Mesenchymal stem cell (in vitro differentiated cells and primary cell): ENCODE measurements at regions not wholly inside any gene's neighbourhood (a gene's known extent, or its start where the extent isn't known, plus 50 kb on each side); places are given as distances from the start of the nearest gene placed in this dataset.
A peak's percentile ranks its signal among the peaks of the same experiment; 100 is the strongest.

Experiments used
- DNase-seq: peaks from one replicate; pipeline ENCODE4 v3.0.0-alpha.2; 2013
- H2AFZ ChIP-seq: one replicate; pipeline ENCODE4 v1.6.1; 2013; ENCODE audit warnings: low read depth, mild to moderate bottlenecking, control low read depth, inconsistent platforms, low read length, moderate library complexity
- H2AK5ac ChIP-seq: 2 replicates; pipeline ENCODE4 v1.6.1; 2013; ENCODE audit warnings: low read length, moderate library complexity, mild to moderate bottlenecking, inconsistent platforms; ENCODE audit not compliant: severe bottlenecking
- H2BK120ac ChIP-seq: one replicate; pipeline ENCODE4 v1.6.1; 2013; ENCODE audit warnings: low read depth, mild to moderate bottlenecking, inconsistent platforms, low read length, moderate library complexity
- H2BK12ac ChIP-seq, 2 experiments: one replicate each; pipeline ENCODE4 v1.6.1; 2013; ENCODE audit warnings: inconsistent platforms in 2 of 2, low read length in 2 of 2, mild to moderate bottlenecking in 2 of 2, moderate library complexity in 2 of 2, control low read depth in 1 of 2
- H2BK15ac ChIP-seq: one replicate; pipeline ENCODE4 v1.6.1; 2013; ENCODE audit warnings: mild to moderate bottlenecking, low read depth, inconsistent platforms; ENCODE audit not compliant: poor library complexity, severe bottlenecking
- H2BK5ac ChIP-seq: 2 replicates; pipeline ENCODE4 v1.6.1; 2013; ENCODE audit warnings: low read depth, mild to moderate bottlenecking, low read length, control low read depth, inconsistent platforms; ENCODE audit not compliant: poor library complexity, severe bottlenecking
- H3K14ac ChIP-seq, 2 experiments: one replicate each; pipeline ENCODE4 v1.6.1; 2013; ENCODE audit warnings: inconsistent platforms in 2 of 2, low read length in 2 of 2, control low read depth in 1 of 2, mild to moderate bottlenecking in 1 of 2, moderate library complexity in 1 of 2
- H3K18ac ChIP-seq, 2 experiments: one replicate each; pipeline ENCODE4 v1.6.1; 2013; ENCODE audit warnings: inconsistent platforms in 2 of 2, low read length in 2 of 2, control low read depth in 1 of 2, low read depth in 1 of 2, mild to moderate bottlenecking in 1 of 2
- H3K23ac ChIP-seq, 2 experiments: one replicate each; pipeline ENCODE4 v1.6.1; 2013; ENCODE audit warnings: inconsistent platforms in 2 of 2, low read length in 2 of 2, mild to moderate bottlenecking in 2 of 2, moderate library complexity in 2 of 2, control low read depth in 1 of 2
- H3K27ac ChIP-seq: 2 replicates; pipeline ENCODE4 v1.5.1; 2013; ENCODE audit warnings: mild to moderate bottlenecking, moderate library complexity, low read length, control low read depth, inconsistent platforms; ENCODE audit not compliant: poor library complexity, severe bottlenecking
- H3K27me3 ChIP-seq, 2 experiments: 2 replicates each; pipeline versions ENCODE4 v1.6.1 to v1.7.0; 2013; ENCODE audit warnings: low read length in 2 of 2, mild to moderate bottlenecking in 2 of 2, moderate library complexity in 2 of 2, control low read depth in 1 of 2, inconsistent platforms in 1 of 2; ENCODE audit not compliant: control insufficient read depth in 1 of 2, insufficient read depth in 1 of 2
- H3K36me3 ChIP-seq, 2 experiments: 2 replicates each; pipeline versions ENCODE4 v1.6.1 to v1.7.0; 2013; ENCODE audit warnings: low read length in 2 of 2, control low read depth in 1 of 2, inconsistent platforms in 1 of 2, low read depth in 1 of 2, mild to moderate bottlenecking in 1 of 2; ENCODE audit not compliant: insufficient read depth in 2 of 2, control insufficient read depth in 1 of 2
- H3K4ac ChIP-seq, 2 experiments: one replicate each; pipeline ENCODE4 v1.6.1; 2013; ENCODE audit warnings: inconsistent platforms in 2 of 2, low read length in 2 of 2, mild to moderate bottlenecking in 2 of 2, moderate library complexity in 2 of 2, control low read depth in 1 of 2, low read depth in 1 of 2
- H3K4me1 ChIP-seq: 2 replicates; pipeline ENCODE4 v1.6.1; 2013; ENCODE audit warnings: low read depth, low read length, control low read depth; ENCODE audit not compliant: control insufficient read depth, insufficient read depth
- H3K4me2 ChIP-seq: 2 replicates; pipeline ENCODE4 v1.6.1; 2013; ENCODE audit warnings: low read length, mild to moderate bottlenecking, inconsistent platforms; ENCODE audit not compliant: poor library complexity, severe bottlenecking
- H3K4me3 ChIP-seq, 2 experiments: 2 replicates each; pipeline versions ENCODE4 v1.5.1 to v1.7.0; 2013; ENCODE audit warnings: low read length in 2 of 2, mild to moderate bottlenecking in 2 of 2, control low read depth in 1 of 2, low read depth in 1 of 2; ENCODE audit not compliant: insufficient read depth in 1 of 2
- H3K79me1 ChIP-seq: replicated peaks from 2 replicates; pipeline ENCODE4 v1.6.1; 2013; ENCODE audit warnings: mild to moderate bottlenecking, control low read depth, low read length, inconsistent platforms; ENCODE audit not compliant: poor library complexity, severe bottlenecking
- H3K9ac ChIP-seq: 2 replicates; pipeline ENCODE4 v1.7.0; 2013; ENCODE audit warnings: mild to moderate bottlenecking, low read length, moderate library complexity
- H3K9me3 ChIP-seq: 2 replicates; pipeline ENCODE4 v1.7.0; 2013; ENCODE audit warnings: mild to moderate bottlenecking, low read length; ENCODE audit not compliant: control insufficient read depth
- H4K8ac ChIP-seq: one replicate; pipeline ENCODE4 v1.6.1; 2013; ENCODE audit warnings: inconsistent platforms, mild to moderate bottlenecking, low read length, moderate library complexity
- H4K91ac ChIP-seq: one replicate; pipeline ENCODE4 v1.6.1; 2013; ENCODE audit warnings: mild to moderate bottlenecking, low read length, inconsistent platforms
- WGBS: methylation state at CpG from one replicate; pipeline ENCODE4 v1.1.7; 2013; ENCODE audit warnings: mixed read lengths; 5-methylcytosine and 5-hydroxymethylcytosine counted together

GRCh38 chr9:118561051-118561450 is 808.2 kb downstream of the BRINP1 start:
- Histone ChIP-seq H2AFZ (no peak overlapping the region), H3K4me1 (no peaks in the 10 kb centered on the region), H3K27ac (no peak overlapping the region), H3K4me3 (no peak overlapping the region), H3K9me3 (peaks cover 3% of the 10 kb centered on the region), H3K18ac (no peak overlapping the region), H2BK12ac (no peak overlapping the region), H3K36me3 (no peaks in the 10 kb centered on the region), H2BK15ac (no peak overlapping the region), H3K23ac (no peak overlapping the region), H3K14ac (no peak overlapping the region), H3K4ac (no peak overlapping the region), H4K8ac (no peak overlapping the region), H2BK5ac (no peak overlapping the region), H3K27me3 (no peaks in the 10 kb centered on the region), H3K4me2 (no peak overlapping the region), H4K91ac (no peak overlapping the region), H3K9ac (no peak overlapping the region), H2AK5ac (no peak overlapping the region), H3K79me1 (no peaks in the 10 kb centered on the region), H2BK120ac (no peak overlapping the region)
- no peak for DNase-seq
- WGBS, result 95% methylated on average over 2 of the region's 3 CpGs

- H2BK12ac ChIP-seq, result no peak overlapping the region
- no peaks in the 10 kb centered on the region for H3K79me1 ChIP-seq
- no peaks in the 10 kb centered on the region for H3K36me3 ChIP-seq
- H3K4me3 ChIP-seq, result no peak overlapping the region
- H2AK5ac ChIP-seq, result no peak overlapping the region
- H3K9ac ChIP-seq, result no peak overlapping the region
- no peak overlapping the region for H4K91ac ChIP-seq
- no peak overlapping the region for H2BK15ac ChIP-seq
- H3K4me1 ChIP-seq, result no peaks in the 10 kb centered on the region
- no peak overlapping the region for H3K4me2 ChIP-seq
- 47% methylated on average over 2 of the region's 2 CpGs for WGBS
- no peak overlapping the region for H2AFZ ChIP-seq
- H4K8ac ChIP-seq, result no peak overlapping the region
- H3K9me3 ChIP-seq, result no peaks in the 10 kb centered on the region
- H3K18ac ChIP-seq, result no peak overlapping the region
- H2BK5ac ChIP-seq, result no peak overlapping the region
- DNase-seq, result peak; percentile 59
- no peak overlapping the region for H3K14ac ChIP-seq
- no peaks in the 10 kb centered on the region for H3K27me3 ChIP-seq
- H3K23ac ChIP-seq, result no peak overlapping the region
- H3K4ac ChIP-seq, result no peak overlapping the region
- peak overlapping the region; percentile 14 for H3K27ac ChIP-seq
- no peak overlapping the region for H2BK120ac ChIP-seq
Measured at GRCh38 chr9:118563677-118564076, 805.6 kb downstream of the BRINP1 start.

DNA sequence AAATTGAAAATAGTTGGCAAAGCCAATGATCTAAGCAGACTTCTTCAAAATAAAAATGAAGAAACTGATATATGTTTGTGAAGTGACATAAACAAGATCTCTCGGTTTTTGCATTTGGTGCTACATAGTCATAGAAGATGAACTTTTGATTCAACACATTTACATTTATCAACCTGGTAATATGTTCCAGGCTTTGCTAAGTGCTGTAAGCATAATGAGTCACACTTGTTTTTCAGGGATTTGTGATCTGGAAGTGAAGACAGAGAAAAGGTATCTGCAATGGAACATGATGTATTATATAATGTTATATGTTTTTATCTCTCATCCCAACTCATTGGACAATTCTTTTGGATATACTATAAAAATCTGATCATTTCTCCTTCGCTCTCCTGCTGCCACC is 801.4 kb downstream of the BRINP1 start:
- Histone ChIP-seq H3K4me1 (no peaks in the 10 kb centered on the region), H3K9me3 (no peaks in the 10 kb centered on the region), H2BK12ac (no peak overlapping the region), H3K18ac (no peak overlapping the region), H3K4ac (no peak overlapping the region), H2BK120ac (no peak overlapping the region), H3K36me3 (no peaks in the 10 kb centered on the region), H3K4me3 (no peak overlapping the region), H3K27me3 (no peaks in the 10 kb centered on the region), H2BK5ac (no peak overlapping the region), H3K14ac (no peak overlapping the region), H3K27ac (no peak overlapping the region), H2AFZ (no peak overlapping the region), H4K8ac (no peak overlapping the region), H3K79me1 (no peaks in the 10 kb centered on the region), H3K4me2 (no peak overlapping the region), H3K23ac (no peak overlapping the region), H3K9ac (no peak overlapping the region), H2AK5ac (no peak overlapping the region), H2BK15ac (no peak overlapping the region), H4K91ac (no peak overlapping the region)
- 100% methylated on average over 1 of the region's 2 CpGs for WGBS
- peak; percentile 6 for DNase-seq

GRCh38 chr9:118568704-118569103 is 800.5 kb downstream of the BRINP1 start:
- peak; percentile 21 for DNase-seq
- Histone ChIP-seq H3K4me1 (no peaks in the 10 kb centered on the region), H3K4ac (no peak overlapping the region), H3K4me2 (no peak overlapping the region), H3K18ac (no peak overlapping the region), H2BK15ac (no peak overlapping the region), H2AFZ (no peak overlapping the region), H3K9me3 (no peaks in the 10 kb centered on the region), H3K9ac (no peak overlapping the region), H3K23ac (no peak overlapping the region), H2BK120ac (no peak overlapping the region), H3K27ac (no peak overlapping the region), H3K14ac (no peak overlapping the region), H2BK5ac (no peak overlapping the region), H3K36me3 (no peaks in the 10 kb centered on the region), H3K79me1 (no peaks in the 10 kb centered on the region), H3K27me3 (no peaks in the 10 kb centered on the region), H3K4me3 (no peak overlapping the region), H2BK12ac (no peak overlapping the region), H4K8ac (no peak overlapping the region), H4K91ac (no peak overlapping the region), H2AK5ac (no peak overlapping the region)
- WGBS, result 22% methylated on average over 3 of the region's 3 CpGs
